SU-DHL-6 (cell line): ENCODE measurements at regions not wholly inside any gene's neighbourhood (a gene's known extent, or its start where the extent isn't known, plus 50 kb on each side); places are given as distances from the start of the nearest gene placed in this dataset.

ENCODE experiments used
- CTCF ChIP-seq: fragments of 200-600 bp; sonication (generic); IDR thresholded peaks from one replicate; pipeline ENCODE4 v1.5.1; 2017; ENCODE audit warnings: antibody characterized with exemption, mild to moderate bottlenecking, low read length, moderate library complexity; ENCODE audit not compliant: insufficient read depth, poor library complexity, severe bottlenecking
- EZH2phosphoT487 ChIP-seq: fragments of 200-600 bp; sonication (generic), shearing (Covaris generic); conservative IDR thresholded peaks from 2 replicates; pipeline ENCODE4 v1.6.1; 2018; ENCODE audit warnings: mild to moderate bottlenecking, antibody characterized with exemption, low read length, moderate library complexity, mixed read lengths

DNA sequence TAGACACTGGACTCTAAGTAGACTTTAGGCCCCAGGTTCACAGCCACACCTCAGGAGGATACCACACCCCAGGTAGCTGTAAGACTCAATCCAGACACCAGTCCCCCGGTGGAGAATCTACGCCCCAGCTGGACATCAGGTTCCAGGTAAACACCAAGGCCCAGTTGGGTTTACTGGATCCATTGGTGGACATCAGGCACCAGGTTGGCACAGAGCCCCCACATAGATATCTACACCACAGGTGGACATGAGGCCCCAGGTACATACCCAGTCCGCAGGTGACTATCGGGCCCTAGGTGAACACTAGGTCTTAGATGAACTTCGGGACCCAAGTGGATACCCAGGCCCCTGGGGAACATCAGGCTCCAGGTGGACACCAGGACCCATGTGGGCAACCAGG is 58.9 kb upstream of the SEPTIN5 start:
- TF ChIP-seq CTCF (no peak), EZH2phosphoT487 (no peak)
